ENCODE measurements at regions not wholly inside any gene's neighbourhood (a gene's known extent, or its start where the extent isn't known, plus 50 kb on each side); places are given as distances from the start of the nearest gene placed in this dataset.
"Not testable (repeated sequence)": the region's sequence is repeated elsewhere in the genome, so short reads cannot be mapped to it uniquely, and the experiment has no call there.

DNA sequence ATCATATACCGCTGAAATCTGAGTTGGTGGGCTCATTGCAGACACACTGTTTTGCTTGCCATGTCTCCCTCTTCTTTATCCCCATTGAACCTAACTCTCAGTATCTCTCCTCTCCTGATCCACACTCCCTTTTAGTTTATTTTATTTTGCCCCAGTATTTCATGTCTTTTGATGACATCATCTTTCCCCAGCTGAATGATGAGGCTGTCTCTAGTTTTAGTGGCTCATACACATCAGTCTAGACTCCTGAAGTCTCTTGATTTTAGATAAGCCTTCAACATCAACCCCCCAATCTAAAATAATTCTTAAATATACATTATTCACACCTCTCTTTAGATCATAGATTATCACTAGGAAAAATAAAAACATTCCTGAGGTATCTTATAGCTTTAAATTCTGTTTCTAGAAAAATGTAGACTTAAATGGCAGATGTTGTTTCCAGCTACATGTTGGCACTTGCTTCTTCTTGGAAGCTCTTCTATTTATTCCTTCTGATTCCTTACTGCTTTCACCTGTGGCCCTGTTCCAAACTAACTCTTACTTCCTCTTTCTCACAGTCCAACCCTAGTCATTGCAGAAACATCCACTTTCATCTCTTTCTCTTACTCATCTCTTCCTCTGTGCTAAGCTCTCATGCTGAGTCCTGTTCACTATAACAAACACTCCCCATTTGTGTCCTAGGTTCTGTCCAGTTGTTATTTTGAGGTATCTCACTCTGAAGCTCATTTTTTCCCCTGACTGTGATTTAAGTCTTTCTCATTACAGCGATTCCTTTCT, 191.9 kb upstream of the SLC35B3 start:
- peaks cover 2% of the 10 kb centered on the region for H3K4me1 Mint-ChIP-seq
- H3K9me3 Mint-ChIP-seq: peaks cover 2% of the 10 kb centered on the region
- no peaks in the 10 kb centered on the region for H3K27me3 Mint-ChIP-seq

GRCh38 chr6:8624665-8625064, 189.3 kb upstream of the SLC35B3 start:
- no peaks in the 10 kb centered on the region for H3K36me3 Mint-ChIP-seq

More for the DNA sequence above, 191.9 kb upstream of the SLC35B3 start:
- ATAC-seq (ENCODE audit: low read depth) (no peak), DNase-seq (ENCODE audit: low spot score in 2 of 2) (no peak)
- Mint-ChIP-seq H3K27ac (no peak overlapping the region), H3K36me3 (no peaks in the 10 kb centered on the region), H3K4me3 (no peak overlapping the region)

GRCh38 chr6:8623441-8623840, 188.1 kb upstream of the SLC35B3 start:
- H3K27me3 Mint-ChIP-seq: no peaks in the 10 kb centered on the region
- DNase-seq (ENCODE audit: low spot score in 2 of 2) (no peak), ATAC-seq (ENCODE audit: low read depth) (no peak)
- no peak overlapping the region for H3K27ac Mint-ChIP-seq
- no peaks in the 10 kb centered on the region for H3K4me1 Mint-ChIP-seq
- H3K9me3 Mint-ChIP-seq: no peaks in the 10 kb centered on the region
- no peak overlapping the region for H3K4me3 Mint-ChIP-seq
- no peaks in the 10 kb centered on the region for H3K36me3 Mint-ChIP-seq

More at GRCh38 chr6:8624665-8625064, 189.3 kb upstream of the SLC35B3 start:
- Mint-ChIP-seq H3K4me1 (peaks cover 2% of the 10 kb centered on the region), H3K27ac (no peak overlapping the region), H3K27me3 (no peaks in the 10 kb centered on the region), H3K4me3 (no peak overlapping the region), H3K9me3 (peaks cover 2% of the 10 kb centered on the region)
- no peak for DNase-seq (ENCODE audit: low spot score in 2 of 2)
- no peak for ATAC-seq (ENCODE audit: low read depth)

DNA sequence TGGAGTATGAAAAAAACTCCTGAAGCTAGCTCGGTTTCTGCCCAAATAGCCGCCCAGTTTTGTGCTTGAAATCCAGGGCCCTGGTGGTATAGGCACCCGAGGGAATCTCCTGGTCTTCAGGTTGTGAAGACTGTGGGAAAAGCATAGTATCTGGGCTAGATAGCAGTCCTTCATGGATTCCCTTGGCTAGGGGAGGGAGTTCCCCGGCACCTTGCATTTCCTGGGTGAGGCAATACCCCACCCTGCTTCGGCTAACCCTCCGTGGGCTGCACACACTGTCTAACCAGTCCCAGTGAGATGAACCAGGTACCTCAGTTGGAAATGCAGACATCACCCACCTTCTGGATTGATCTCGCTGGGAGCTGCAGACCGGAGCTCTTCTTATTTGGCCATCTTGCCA, 184.5 kb upstream of the SLC35B3 start:
- Mint-ChIP-seq H3K4me1 (no peaks in the 10 kb centered on the region), H3K4me3 (no peak overlapping the region), H3K9me3 (peaks cover 8% of the 10 kb centered on the region), H3K36me3 (no peaks in the 10 kb centered on the region), H3K27ac (no peak overlapping the region), H3K27me3 (no peaks in the 10 kb centered on the region)
- DNase-seq (ENCODE audit: low spot score in 2 of 2): no peak
- ATAC-seq (ENCODE audit: low read depth): no peak

- H3K9me3 Mint-ChIP-seq; H3K27me3 Mint-ChIP-seq; H3K27ac Mint-ChIP-seq; H3K4me3 Mint-ChIP-seq; DNase-seq (ENCODE audit: low spot score in 2 of 2); H3K36me3 Mint-ChIP-seq; ATAC-seq (ENCODE audit: low read depth); H3K4me1 Mint-ChIP-seq: not testable (repeated sequence)
Observed at GRCh38 chr6:8619408-8619807, 184.1 kb upstream of the SLC35B3 start.

GRCh38 chr6:8608737-8609136, 173.4 kb upstream of the SLC35B3 start:
- ATAC-seq (ENCODE audit: low read depth): no peak

GRCh38 chr6:8589941-8590729, 154.8 kb upstream of the SLC35B3 start:
- Mint-ChIP-seq H3K4me3 (no peak overlapping the region), H3K9me3 (peaks cover 7% of the 10 kb centered on the region), H3K27me3 (no peaks in the 10 kb centered on the region), H3K27ac (no peak overlapping the region), H3K36me3 (no peaks in the 10 kb centered on the region), H3K4me1 (no peaks in the 10 kb centered on the region)
- ATAC-seq (ENCODE audit: low read depth) (no peak), DNase-seq (ENCODE audit: low spot score in 2 of 2) (no peak)

More at GRCh38 chr6:8608737-8609136, 173.4 kb upstream of the SLC35B3 start:
- H3K4me3 Mint-ChIP-seq: no peak overlapping the region
- H3K36me3 Mint-ChIP-seq: peaks cover 2% of the 10 kb centered on the region
- no peak for DNase-seq (ENCODE audit: low spot score in 2 of 2)
- H3K27me3 Mint-ChIP-seq: peaks cover 1% of the 10 kb centered on the region
- H3K27ac Mint-ChIP-seq: no peak overlapping the region
- H3K9me3 Mint-ChIP-seq: peaks cover 7% of the 10 kb centered on the region
- no peaks in the 10 kb centered on the region for H3K4me1 Mint-ChIP-seq

GRCh38 chr6:8588176-8588575, 152.8 kb upstream of the SLC35B3 start:
- Mint-ChIP-seq H3K36me3 (no peaks in the 10 kb centered on the region), H3K9me3 (peaks cover 5% of the 10 kb centered on the region), H3K27me3 (no peaks in the 10 kb centered on the region), H3K4me3 (no peak overlapping the region), H3K4me1 (no peaks in the 10 kb centered on the region), H3K27ac (no peak overlapping the region)
- no peak for DNase-seq (ENCODE audit: low spot score in 2 of 2)
- ATAC-seq (ENCODE audit: low read depth): no peak

- Mint-ChIP-seq H3K36me3 (no peaks in the 10 kb centered on the region), H3K4me3 (no peak overlapping the region), H3K27ac (no peak overlapping the region), H3K9me3 (no peaks in the 10 kb centered on the region), H3K27me3 (no peaks in the 10 kb centered on the region), H3K4me1 (no peaks in the 10 kb centered on the region)
- no peak for ATAC-seq (ENCODE audit: low read depth)
- DNase-seq (ENCODE audit: low spot score in 2 of 2): no peak
Observed at GRCh38 chr6:8583291-8583690, 147.9 kb upstream of the SLC35B3 start.

DNA sequence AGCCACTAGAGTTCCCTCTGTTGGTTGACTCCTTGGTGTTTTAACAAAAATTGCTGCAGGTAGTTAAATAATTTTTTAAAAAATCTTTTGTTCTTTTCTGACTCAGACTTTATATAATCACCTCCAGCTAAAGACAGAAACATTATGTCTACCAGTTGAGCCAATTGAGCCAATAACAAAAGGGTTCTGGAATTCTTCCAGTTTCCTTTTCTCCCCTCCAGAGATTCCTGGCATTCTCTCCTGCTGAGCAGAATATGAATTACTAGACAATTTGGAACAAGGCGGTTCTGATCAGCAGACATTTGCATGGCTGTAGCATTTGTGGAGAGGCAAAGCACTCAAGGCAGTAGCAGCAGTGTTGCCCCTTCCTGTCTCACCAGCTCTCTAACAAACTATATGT, 144.0 kb upstream of the SLC35B3 start:
- no peaks in the 10 kb centered on the region for H3K4me1 Mint-ChIP-seq
- no peak overlapping the region for H3K27ac Mint-ChIP-seq
- ATAC-seq (ENCODE audit: low read depth): no peak
- H3K4me3 Mint-ChIP-seq: no peak overlapping the region
- no peaks in the 10 kb centered on the region for H3K27me3 Mint-ChIP-seq
- H3K36me3 Mint-ChIP-seq: no peaks in the 10 kb centered on the region
- DNase-seq (ENCODE audit: low spot score in 2 of 2): no peak
- no peaks in the 10 kb centered on the region for H3K9me3 Mint-ChIP-seq

DNA sequence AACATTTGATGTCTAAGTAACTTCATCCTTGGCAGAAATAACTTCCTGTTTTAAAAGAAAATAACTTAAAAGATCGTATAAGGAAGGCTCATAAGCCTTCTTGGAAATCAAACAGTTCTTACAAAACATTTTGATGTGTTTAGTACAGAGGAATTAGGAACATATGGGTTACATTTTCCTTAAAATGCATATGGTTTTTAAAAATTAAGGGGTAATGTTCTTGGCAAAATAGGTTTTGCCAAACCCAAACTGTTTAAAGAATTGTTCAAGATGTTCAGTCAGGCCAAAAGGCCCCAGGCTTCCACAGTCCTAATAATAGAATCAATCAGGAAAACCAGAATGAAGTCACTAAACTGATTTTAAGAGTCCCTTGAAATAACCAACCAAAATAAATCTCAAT, 142.7 kb upstream of the SLC35B3 start:
- no peaks in the 10 kb centered on the region for H3K36me3 Mint-ChIP-seq
- no peaks in the 10 kb centered on the region for H3K4me1 Mint-ChIP-seq
- no peak for ATAC-seq (ENCODE audit: low read depth)
- H3K27ac Mint-ChIP-seq: no peak overlapping the region
- H3K4me3 Mint-ChIP-seq: no peak overlapping the region
- H3K27me3 Mint-ChIP-seq: no peaks in the 10 kb centered on the region
- no peak for DNase-seq (ENCODE audit: low spot score in 2 of 2)
- no peaks in the 10 kb centered on the region for H3K9me3 Mint-ChIP-seq

GRCh38 chr6:8574749-8575468, 139.6 kb upstream of the SLC35B3 start:
- ATAC-seq (ENCODE audit: low read depth): no peak
- H3K9me3 Mint-ChIP-seq: no peaks in the 10 kb centered on the region
- no peaks in the 10 kb centered on the region for H3K27me3 Mint-ChIP-seq

DNA sequence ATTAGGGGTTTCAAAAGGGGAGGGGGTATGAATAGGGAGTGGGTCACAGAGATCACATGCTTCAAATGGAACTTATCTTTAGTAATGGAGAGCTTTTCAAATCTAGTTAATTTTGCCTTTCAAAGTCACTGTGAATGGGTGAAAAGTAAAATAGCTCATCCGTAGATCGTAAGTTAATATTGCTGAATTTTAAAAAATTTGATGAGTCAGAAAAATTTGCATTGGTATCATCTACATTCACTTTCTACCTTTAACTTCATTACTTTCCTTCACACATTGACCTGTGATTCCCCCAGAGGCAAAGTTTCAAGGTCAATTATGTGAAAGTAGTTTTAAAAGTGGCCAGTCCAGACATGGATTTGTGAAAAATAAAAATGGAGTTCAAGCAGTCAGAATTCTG, 139.0 kb upstream of the SLC35B3 start:
- Mint-ChIP-seq H3K27me3 (no peaks in the 10 kb centered on the region), H3K9me3 (peaks cover 2% of the 10 kb centered on the region), H3K36me3 (no peaks in the 10 kb centered on the region), H3K4me1 (no peaks in the 10 kb centered on the region), H3K27ac (no peak overlapping the region), H3K4me3 (no peak overlapping the region)
- ATAC-seq (ENCODE audit: low read depth) (no peak), DNase-seq (ENCODE audit: low spot score in 2 of 2) (no peak)

More at GRCh38 chr6:8574749-8575468, 139.6 kb upstream of the SLC35B3 start:
- H3K4me1 Mint-ChIP-seq: no peaks in the 10 kb centered on the region
- DNase-seq (ENCODE audit: low spot score in 2 of 2): no peak
- H3K36me3 Mint-ChIP-seq: no peaks in the 10 kb centered on the region
- no peak overlapping the region for H3K4me3 Mint-ChIP-seq
- no peak overlapping the region for H3K27ac Mint-ChIP-seq

- Mint-ChIP-seq H3K27ac (no peak overlapping the region), H3K4me3 (no peak overlapping the region), H3K27me3 (no peaks in the 10 kb centered on the region), H3K9me3 (peaks cover 3% of the 10 kb centered on the region), H3K4me1 (no peaks in the 10 kb centered on the region), H3K36me3 (no peaks in the 10 kb centered on the region)
- ATAC-seq (ENCODE audit: low read depth) (no peak), DNase-seq (ENCODE audit: low spot score in 2 of 2) (no peak)
Observed at GRCh38 chr6:8570256-8570920, 135.0 kb upstream of the SLC35B3 start.

Data from memory B cell (primary cell).